ENCODE measurements at regions not wholly inside any gene's neighbourhood (a gene's known extent, or its start where the extent isn't known, plus 50 kb on each side); places are given as distances from the start of the nearest gene placed in this dataset.

DNA sequence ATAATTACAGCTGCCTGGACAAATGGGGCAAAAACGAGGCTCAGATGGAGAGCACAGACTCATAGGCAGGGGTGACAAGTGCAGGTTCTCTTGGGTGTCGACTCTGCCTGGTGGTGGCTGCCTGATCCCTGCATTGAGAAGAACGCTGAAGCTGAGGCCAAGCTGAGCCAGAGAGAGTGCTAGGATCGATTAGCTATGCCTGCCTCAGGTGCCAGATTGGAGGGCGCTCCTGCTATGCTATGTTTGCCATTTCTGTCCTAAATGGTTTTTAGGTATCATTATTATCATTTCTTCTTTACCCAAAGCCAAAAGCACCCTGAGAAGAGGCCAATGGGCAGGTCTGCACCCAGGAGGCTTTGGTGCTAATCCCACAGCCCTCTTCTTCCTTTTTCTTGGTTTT is 53.9 kb upstream of the SLC6A11 start:
- Histone ChIP-seq H2AFZ (ENCODE audit: low read length) (no peak overlapping the region), H3K9me3 (ENCODE audit: low read length) (no peaks in the 10 kb centered on the region), H3K79me2 (ENCODE audit: insufficient read depth, low read length) (no peaks in the 10 kb centered on the region), H3K9ac (ENCODE audit: low read length) (no peak overlapping the region), H3F3A (ENCODE audit: insufficient read depth, low read length) (no peaks in the 10 kb centered on the region), H3K4me1 (ENCODE audit: insufficient read depth, low read length, severe bottlenecking) (no peaks in the 10 kb centered on the region), H3K4me2 (ENCODE audit: low read length) (no peak overlapping the region), H3K27ac (ENCODE audit: low read depth, low read length, poor library complexity, severe bottlenecking) (no peak overlapping the region), H3K36me3 (ENCODE audit: insufficient read depth, low read length) (no peaks in the 10 kb centered on the region), H3K27me3 (ENCODE audit: insufficient read depth, low read length) (no peaks in the 10 kb centered on the region), H3K4me3 (ENCODE audit: low read depth, low read length, poor library complexity, severe bottlenecking) (no peak overlapping the region), H3K9me2 (ENCODE audit: low read depth, low read length) (no peaks in the 10 kb centered on the region), H4K20me1 (ENCODE audit: insufficient read depth, low read length) (no peaks in the 10 kb centered on the region)
- TF ChIP-seq EZH2 (IDR thresholded peaks at IDR 0.05; ENCODE audit: borderline replicate concordance, low read length) (no peak), CTCF (IDR thresholded peaks at IDR 0.05; ENCODE audit: low read length) (no peak)

DNA sequence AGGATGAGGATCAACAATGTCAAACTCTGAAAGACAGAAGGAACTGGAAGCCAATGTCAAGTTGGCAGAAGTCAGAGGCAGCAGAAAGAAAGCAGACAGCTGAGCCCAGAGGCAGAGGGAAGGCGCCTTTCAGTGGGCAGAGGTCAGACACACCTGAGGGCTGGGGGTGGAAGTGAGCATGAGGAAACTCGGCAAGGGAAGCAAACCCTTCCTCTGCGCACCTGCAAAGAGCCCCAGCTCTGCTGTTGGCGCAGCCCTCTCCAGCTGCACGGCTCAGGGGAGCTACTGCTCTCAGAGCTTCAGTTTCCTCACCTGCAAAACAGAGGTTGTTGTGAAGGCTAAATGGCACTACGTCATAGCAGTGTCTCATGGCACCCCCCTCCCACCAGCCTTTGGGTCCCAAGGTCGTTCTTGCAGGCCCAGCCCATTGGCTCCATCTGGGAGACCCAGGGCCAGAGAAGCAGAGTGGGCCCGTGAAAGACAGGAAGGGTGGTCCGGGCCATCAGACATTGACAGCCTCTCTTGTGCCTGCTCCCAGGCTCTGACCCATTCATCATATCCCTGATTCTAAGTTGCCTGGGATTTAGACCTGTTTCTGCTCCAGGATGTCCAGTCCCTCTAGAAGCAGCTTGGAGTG is 53.3 kb upstream of the SLC6A11 start:
- no peaks in the 10 kb centered on the region for H3K9me3 ChIP-seq (ENCODE audit: low read length)

DNA sequence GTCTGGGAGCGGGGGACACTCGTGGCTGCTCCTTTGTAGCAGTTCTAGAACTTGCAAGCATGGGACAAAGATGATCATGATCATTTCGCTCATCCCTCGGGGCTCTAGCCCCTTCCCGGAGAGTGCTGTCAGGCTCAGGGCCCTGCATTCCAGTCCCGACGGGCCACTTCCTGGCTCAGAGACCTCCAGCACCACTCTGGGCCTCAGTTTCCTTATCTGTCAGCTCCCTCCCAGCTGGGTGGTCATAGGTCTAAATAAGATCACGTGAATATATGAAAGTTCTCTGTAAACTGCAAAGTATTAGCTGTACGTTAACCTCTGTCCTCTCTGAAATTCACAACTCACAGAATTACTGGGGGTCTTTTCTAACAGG is 52.8 kb upstream of the SLC6A11 start:
- Histone ChIP-seq H3K9me2 (ENCODE audit: low read depth, low read length) (no peaks in the 10 kb centered on the region), H3K4me2 (ENCODE audit: low read length) (no peak overlapping the region), H3K79me2 (ENCODE audit: insufficient read depth, low read length) (no peaks in the 10 kb centered on the region), H3K9me3 (ENCODE audit: low read length) (no peaks in the 10 kb centered on the region), H3K4me3 (ENCODE audit: low read depth, low read length, poor library complexity, severe bottlenecking) (no peak overlapping the region), H3K27ac (ENCODE audit: low read depth, low read length, poor library complexity, severe bottlenecking) (no peak overlapping the region), H3F3A (ENCODE audit: insufficient read depth, low read length) (no peaks in the 10 kb centered on the region), H4K20me1 (ENCODE audit: insufficient read depth, low read length) (no peaks in the 10 kb centered on the region), H3K9ac (ENCODE audit: low read length) (no peak overlapping the region), H3K36me3 (ENCODE audit: insufficient read depth, low read length) (no peaks in the 10 kb centered on the region), H3K4me1 (ENCODE audit: insufficient read depth, low read length, severe bottlenecking) (no peaks in the 10 kb centered on the region), H3K27me3 (ENCODE audit: insufficient read depth, low read length) (no peaks in the 10 kb centered on the region), H2AFZ (ENCODE audit: low read length) (no peak overlapping the region)
- TF ChIP-seq EZH2 (IDR thresholded peaks at IDR 0.05; ENCODE audit: borderline replicate concordance, low read length), result no peak

More for the DNA sequence above, 53.3 kb upstream of the SLC6A11 start:
- Histone ChIP-seq H3K9me2 (ENCODE audit: low read depth, low read length) (no peaks in the 10 kb centered on the region), H3K4me1 (ENCODE audit: insufficient read depth, low read length, severe bottlenecking) (no peaks in the 10 kb centered on the region), H3K36me3 (ENCODE audit: insufficient read depth, low read length) (no peaks in the 10 kb centered on the region), H3K4me2 (ENCODE audit: low read length) (no peak overlapping the region), H2AFZ (ENCODE audit: low read length) (no peak overlapping the region), H3K27ac (ENCODE audit: low read depth, low read length, poor library complexity, severe bottlenecking) (no peak overlapping the region), H3F3A (ENCODE audit: insufficient read depth, low read length) (no peaks in the 10 kb centered on the region), H3K79me2 (ENCODE audit: insufficient read depth, low read length) (no peaks in the 10 kb centered on the region), H3K9ac (ENCODE audit: low read length) (no peak overlapping the region), H4K20me1 (ENCODE audit: insufficient read depth, low read length) (no peaks in the 10 kb centered on the region), H3K27me3 (ENCODE audit: insufficient read depth, low read length) (no peaks in the 10 kb centered on the region), H3K4me3 (ENCODE audit: low read depth, low read length, poor library complexity, severe bottlenecking) (no peak overlapping the region)
- TF ChIP-seq CTCF (IDR thresholded peaks at IDR 0.05; ENCODE audit: low read length) (no peak), EZH2 (IDR thresholded peaks at IDR 0.05; ENCODE audit: borderline replicate concordance, low read length) (no peak)

- no peaks in the 10 kb centered on the region for H3K9me2 ChIP-seq (ENCODE audit: low read depth, low read length)
- H3K4me3 ChIP-seq (ENCODE audit: low read depth, low read length, poor library complexity, severe bottlenecking), result no peak overlapping the region
- no peaks in the 10 kb centered on the region for H4K20me1 ChIP-seq (ENCODE audit: insufficient read depth, low read length)
- no peaks in the 10 kb centered on the region for H3K36me3 ChIP-seq (ENCODE audit: insufficient read depth, low read length)
- H3K4me2 ChIP-seq (ENCODE audit: low read length), result no peak overlapping the region
- H2AFZ ChIP-seq (ENCODE audit: low read length), result no peak overlapping the region
- no peak overlapping the region for H3K9ac ChIP-seq (ENCODE audit: low read length)
- H3K9me3 ChIP-seq (ENCODE audit: low read length), result no peaks in the 10 kb centered on the region
- H3K27ac ChIP-seq (ENCODE audit: low read depth, low read length, poor library complexity, severe bottlenecking), result no peak overlapping the region
- H3K4me1 ChIP-seq (ENCODE audit: insufficient read depth, low read length, severe bottlenecking), result no peaks in the 10 kb centered on the region
- no peaks in the 10 kb centered on the region for H3K27me3 ChIP-seq (ENCODE audit: insufficient read depth, low read length)
- TF ChIP-seq EZH2 (IDR thresholded peaks at IDR 0.05; ENCODE audit: borderline replicate concordance, low read length) (no peak), CTCF (IDR thresholded peaks at IDR 0.05; ENCODE audit: low read length) (no peak)
- H3K79me2 ChIP-seq (ENCODE audit: insufficient read depth, low read length), result no peaks in the 10 kb centered on the region
- H3F3A ChIP-seq (ENCODE audit: insufficient read depth, low read length), result no peaks in the 10 kb centered on the region
Observed at GRCh38 chr3:10763817-10764258, 52.2 kb upstream of the SLC6A11 start.

Measured in OCI-LY1 (cell line).